Parathyroid adenoma (tissue), 2 donors: ENCODE measurements at regions not wholly inside any gene's neighbourhood (a gene's known extent, or its start where the extent isn't known, plus 50 kb on each side); places are given as distances from the start of the nearest gene placed in this dataset.
"Not testable (repeated sequence)": the region's sequence is repeated elsewhere in the genome, so short reads cannot be mapped to it uniquely, and the experiment has no call there.

ENCODE experiments used
- H2AFZ ChIP-seq: fragments of 300-600 bp; sonication (generic); one replicate; pipeline ENCODE4 v1.7.0; 2017; ENCODE audit warnings: antibody characterized with exemption, mild to moderate bottlenecking
- H3K27ac ChIP-seq: fragments of 300-600 bp; sonication (generic); one replicate; pipeline ENCODE4 v1.7.0; 2017
- H3K27me3 ChIP-seq: fragments of 300-600 bp; sonication (generic); one replicate; pipeline ENCODE4 v1.7.0; 2017; ENCODE audit warnings: low read length; ENCODE audit not compliant: control insufficient read depth, insufficient read depth
- H3K36me3 ChIP-seq: fragments of 300-600 bp; sonication (generic); one replicate; pipeline ENCODE4 v1.7.0; 2017; ENCODE audit warnings: low read length; ENCODE audit not compliant: control insufficient read depth, insufficient read depth
- H3K4me1 ChIP-seq: fragments of 300-600 bp; sonication (generic); one replicate; pipeline ENCODE4 v1.7.0; 2017; ENCODE audit warnings: control low read depth
- H3K4me2 ChIP-seq: fragments of 300-600 bp; sonication (generic); one replicate; pipeline ENCODE4 v1.7.0; 2017; ENCODE audit warnings: low read length
- H3K4me3 ChIP-seq: fragments of 300-600 bp; sonication (generic); one replicate; pipeline ENCODE4 v1.7.0; 2017; ENCODE audit warnings: low read depth, low read length
- H3K79me2 ChIP-seq: fragments of 300-600 bp; sonication (generic); one replicate; pipeline ENCODE4 v1.7.0; 2017; ENCODE audit warnings: control low read depth
- H3K9ac ChIP-seq: fragments of 300-600 bp; sonication (generic); one replicate; pipeline ENCODE4 v1.7.0; 2017; ENCODE audit warnings: mild to moderate bottlenecking
- H3K9me3 ChIP-seq: fragments of 300-600 bp; sonication (generic); one replicate; pipeline ENCODE4 v1.7.0; 2017; ENCODE audit warnings: low read length; ENCODE audit not compliant: control insufficient read depth
- TF ChIP-seq, protein P1 (sequence below): fragments of 300-600 bp; sonication (generic); IDR thresholded peaks from one replicate; pipeline ENCODE4 v1.7.0; 2017; ENCODE audit warnings: antibody characterized with exemption, mild to moderate bottlenecking
- donor health status: primary hyperparathyroidism.

DNA sequence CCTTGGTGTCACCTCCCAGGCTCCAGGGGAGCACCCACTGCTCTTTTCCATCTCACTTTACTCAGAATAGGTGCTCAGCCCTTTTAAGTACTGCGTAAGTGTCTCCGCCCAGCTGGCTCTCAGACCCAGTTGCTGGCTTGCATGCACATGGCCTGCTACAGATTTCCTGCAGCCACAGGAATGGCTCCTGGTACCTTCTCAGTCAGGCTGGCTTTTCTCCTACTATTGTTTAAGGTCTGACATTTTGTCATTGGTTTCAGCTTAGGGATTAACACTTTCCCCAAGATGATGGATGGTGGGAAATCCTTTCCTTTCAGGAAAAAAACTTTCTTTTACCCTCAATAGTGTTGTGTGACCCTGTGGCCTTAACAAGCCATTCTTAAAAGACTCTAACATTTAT is 1652.3 kb upstream of the WWC1 start:
- Histone ChIP-seq H3K4me1 (no peaks in the 10 kb centered on the region), H3K4me3 (no peak overlapping the region), H2AFZ (no peak overlapping the region), H3K27ac (no peak overlapping the region), H3K27me3 (no peaks in the 10 kb centered on the region), H3K79me2 (no peaks in the 10 kb centered on the region), H3K9me3 (no peaks in the 10 kb centered on the region), H3K4me2 (no peak overlapping the region), H3K36me3 (no peaks in the 10 kb centered on the region), H3K9ac (no peak overlapping the region)
- TF ChIP-seq, protein P1, sequence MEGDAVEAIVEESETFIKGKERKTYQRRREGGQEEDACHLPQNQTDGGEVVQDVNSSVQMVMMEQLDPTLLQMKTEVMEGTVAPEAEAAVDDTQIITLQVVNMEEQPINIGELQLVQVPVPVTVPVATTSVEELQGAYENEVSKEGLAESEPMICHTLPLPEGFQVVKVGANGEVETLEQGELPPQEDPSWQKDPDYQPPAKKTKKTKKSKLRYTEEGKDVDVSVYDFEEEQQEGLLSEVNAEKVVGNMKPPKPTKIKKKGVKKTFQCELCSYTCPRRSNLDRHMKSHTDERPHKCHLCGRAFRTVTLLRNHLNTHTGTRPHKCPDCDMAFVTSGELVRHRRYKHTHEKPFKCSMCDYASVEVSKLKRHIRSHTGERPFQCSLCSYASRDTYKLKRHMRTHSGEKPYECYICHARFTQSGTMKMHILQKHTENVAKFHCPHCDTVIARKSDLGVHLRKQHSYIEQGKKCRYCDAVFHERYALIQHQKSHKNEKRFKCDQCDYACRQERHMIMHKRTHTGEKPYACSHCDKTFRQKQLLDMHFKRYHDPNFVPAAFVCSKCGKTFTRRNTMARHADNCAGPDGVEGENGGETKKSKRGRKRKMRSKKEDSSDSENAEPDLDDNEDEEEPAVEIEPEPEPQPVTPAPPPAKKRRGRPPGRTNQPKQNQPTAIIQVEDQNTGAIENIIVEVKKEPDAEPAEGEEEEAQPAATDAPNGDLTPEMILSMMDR = no peak

DNA sequence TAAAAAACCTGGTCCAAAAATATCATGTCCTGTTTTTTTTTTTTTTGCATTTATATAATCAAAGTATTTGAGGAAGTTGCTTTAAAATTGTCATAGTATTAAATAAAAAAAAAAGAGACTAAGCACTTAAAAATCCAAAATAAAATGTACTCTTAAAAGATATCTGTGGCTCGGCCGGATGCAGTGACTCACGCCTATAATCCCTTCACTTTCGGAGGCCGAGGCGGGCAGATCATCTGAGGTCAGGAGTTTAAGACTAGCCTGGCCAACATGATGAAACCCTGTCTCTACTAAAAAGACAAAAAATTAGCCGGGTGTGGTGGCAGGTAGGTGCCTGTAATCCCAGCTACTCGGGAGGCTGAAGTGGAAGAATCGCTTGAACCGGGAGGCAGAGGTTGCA is 1651.3 kb upstream of the WWC1 start:
- not testable (repeated sequence) for H3K9me3 ChIP-seq, H3K27ac ChIP-seq, H3K27me3 ChIP-seq, H3K9ac ChIP-seq, H3K4me2 ChIP-seq, H3K36me3 ChIP-seq, H2AFZ ChIP-seq, H3K4me1 ChIP-seq, H3K4me3 ChIP-seq, H3K79me2 ChIP-seq

DNA sequence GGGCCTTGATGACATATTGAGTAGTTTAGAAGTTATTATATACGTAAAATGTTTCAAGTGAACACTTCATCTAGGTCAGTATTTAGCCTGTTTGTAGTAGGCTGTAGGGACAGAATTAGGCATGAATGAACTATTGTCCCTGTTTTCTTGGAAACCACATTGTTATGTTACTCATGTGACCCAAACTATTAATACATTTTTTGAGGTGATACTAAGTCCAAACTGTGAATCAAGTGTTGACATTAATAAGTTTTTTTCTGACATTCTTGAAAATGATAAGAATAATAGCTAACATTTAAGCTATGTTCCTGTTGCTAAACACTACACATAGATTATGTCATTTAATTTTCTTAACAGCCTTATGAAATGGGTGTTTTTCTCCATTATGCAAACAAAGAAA is 1642.7 kb upstream of the WWC1 start:
- Histone ChIP-seq H3K4me3 (no peak overlapping the region), H3K9ac (no peak overlapping the region), H3K36me3 (no peaks in the 10 kb centered on the region), H3K9me3 (no peaks in the 10 kb centered on the region), H3K27me3 (no peaks in the 10 kb centered on the region), H3K4me2 (no peak overlapping the region), H3K79me2 (no peaks in the 10 kb centered on the region), H3K27ac (no peak overlapping the region), H2AFZ (no peak overlapping the region), H3K4me1 (no peaks in the 10 kb centered on the region)
- TF ChIP-seq, protein P1 = no peak

DNA sequence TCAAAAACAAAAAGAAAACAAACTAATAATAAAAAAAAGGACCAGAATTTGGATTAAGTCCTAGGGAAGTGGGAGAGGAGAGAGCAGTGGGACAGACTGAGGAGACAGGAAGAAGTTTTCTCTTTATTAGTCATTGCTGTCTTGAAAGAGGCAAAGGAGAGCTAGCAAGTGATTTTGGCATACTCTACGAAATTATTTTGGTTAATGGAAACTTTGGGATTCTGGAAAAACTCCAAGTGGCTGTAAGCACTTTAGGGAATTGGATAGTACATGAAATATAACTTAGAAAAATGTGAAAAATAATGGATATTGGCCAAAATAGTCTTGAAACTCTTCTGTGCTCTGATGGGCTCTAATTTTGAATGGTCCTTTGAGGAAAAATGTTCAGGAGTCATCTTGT is 1641.8 kb upstream of the WWC1 start:
- Histone ChIP-seq H3K27ac (no peak overlapping the region), H3K79me2 (no peaks in the 10 kb centered on the region), H3K9me3 (no peaks in the 10 kb centered on the region), H3K4me1 (no peaks in the 10 kb centered on the region), H3K9ac (no peak overlapping the region), H2AFZ (no peak overlapping the region), H3K4me2 (no peak overlapping the region), H3K36me3 (no peaks in the 10 kb centered on the region), H3K4me3 (no peak overlapping the region), H3K27me3 (no peaks in the 10 kb centered on the region)
- TF ChIP-seq, protein P1 = no peak

DNA sequence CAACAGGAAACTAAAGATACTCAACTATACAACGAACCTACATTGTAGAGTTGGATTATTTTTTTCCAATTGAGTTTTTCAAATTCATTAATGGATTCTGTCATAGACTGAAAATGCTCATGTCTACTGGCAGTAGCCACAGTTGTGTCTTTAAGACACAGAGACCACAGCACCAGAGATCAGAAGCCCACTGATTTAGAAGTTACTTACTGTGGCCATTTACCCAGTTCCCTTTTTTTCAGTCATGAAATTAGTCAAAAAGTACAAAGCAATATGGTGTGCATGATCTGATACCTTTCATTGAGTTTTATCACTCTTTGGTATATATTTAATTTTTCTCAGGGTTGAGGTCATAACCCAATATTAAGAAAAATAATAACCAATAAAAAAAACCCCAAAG is 1640.2 kb upstream of the WWC1 start:
- TF ChIP-seq, protein P1 = no peak
- H3K4me3 ChIP-seq = no peak overlapping the region
- no peaks in the 10 kb centered on the region for H3K27me3 ChIP-seq
- no peaks in the 10 kb centered on the region for H3K4me1 ChIP-seq
- H3K9me3 ChIP-seq = no peaks in the 10 kb centered on the region
- no peaks in the 10 kb centered on the region for H3K79me2 ChIP-seq
- H2AFZ ChIP-seq = no peak overlapping the region
- no peak overlapping the region for H3K9ac ChIP-seq
- no peak overlapping the region for H3K4me2 ChIP-seq
- no peaks in the 10 kb centered on the region for H3K36me3 ChIP-seq
- H3K27ac ChIP-seq = no peak overlapping the region
